ENCODE measurements at regions not wholly inside any gene's neighbourhood (a gene's known extent, or its start where the extent isn't known, plus 50 kb on each side); places are given as distances from the start of the nearest gene placed in this dataset.
"Not testable (repeated sequence)": the region's sequence is repeated elsewhere in the genome, so short reads cannot be mapped to it uniquely, and the experiment has no call there.

DNA sequence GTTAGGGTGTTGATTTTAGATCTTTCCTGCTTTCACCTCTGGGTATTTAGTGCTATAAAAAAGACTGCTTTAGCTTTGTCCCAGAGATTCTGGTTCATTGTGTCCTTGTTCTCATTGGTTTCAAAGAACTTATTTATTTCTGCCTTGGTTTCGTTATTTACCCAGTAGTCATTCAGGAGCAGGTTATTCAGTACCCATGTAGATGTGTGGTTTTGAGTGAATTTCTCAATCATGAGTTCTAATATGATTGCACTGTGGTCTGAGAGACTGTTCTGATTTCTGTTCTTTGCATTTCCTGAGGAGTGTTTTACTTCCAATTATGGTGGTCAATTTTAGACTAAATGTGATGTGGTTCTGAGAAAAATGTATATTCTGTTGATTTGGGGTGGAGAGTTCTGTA lies 167.1 kb upstream of the KYNU start:
- Mint-ChIP-seq H3K4me1 (ENCODE audit: unreplicated experiment) (peaks cover 8% of the 10 kb centered on the region), H3K9me3 (ENCODE audit: unreplicated experiment) (peaks cover 3% of the 10 kb centered on the region), H3K27me3 (ENCODE audit: unreplicated experiment) (no peaks in the 10 kb centered on the region), H3K27ac (ENCODE audit: unreplicated experiment) (no peak overlapping the region), H3K4me3 (ENCODE audit: unreplicated experiment) (no peak overlapping the region), H3K36me3 (ENCODE audit: unreplicated experiment) (no peaks in the 10 kb centered on the region)
- DNase-seq (ENCODE audit: extremely low spot score, unreplicated experiment) = no peak
- TF ChIP-seq, protein P1, sequence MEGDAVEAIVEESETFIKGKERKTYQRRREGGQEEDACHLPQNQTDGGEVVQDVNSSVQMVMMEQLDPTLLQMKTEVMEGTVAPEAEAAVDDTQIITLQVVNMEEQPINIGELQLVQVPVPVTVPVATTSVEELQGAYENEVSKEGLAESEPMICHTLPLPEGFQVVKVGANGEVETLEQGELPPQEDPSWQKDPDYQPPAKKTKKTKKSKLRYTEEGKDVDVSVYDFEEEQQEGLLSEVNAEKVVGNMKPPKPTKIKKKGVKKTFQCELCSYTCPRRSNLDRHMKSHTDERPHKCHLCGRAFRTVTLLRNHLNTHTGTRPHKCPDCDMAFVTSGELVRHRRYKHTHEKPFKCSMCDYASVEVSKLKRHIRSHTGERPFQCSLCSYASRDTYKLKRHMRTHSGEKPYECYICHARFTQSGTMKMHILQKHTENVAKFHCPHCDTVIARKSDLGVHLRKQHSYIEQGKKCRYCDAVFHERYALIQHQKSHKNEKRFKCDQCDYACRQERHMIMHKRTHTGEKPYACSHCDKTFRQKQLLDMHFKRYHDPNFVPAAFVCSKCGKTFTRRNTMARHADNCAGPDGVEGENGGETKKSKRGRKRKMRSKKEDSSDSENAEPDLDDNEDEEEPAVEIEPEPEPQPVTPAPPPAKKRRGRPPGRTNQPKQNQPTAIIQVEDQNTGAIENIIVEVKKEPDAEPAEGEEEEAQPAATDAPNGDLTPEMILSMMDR (IDR thresholded peaks at IDR 0.05) = no peak

DNA sequence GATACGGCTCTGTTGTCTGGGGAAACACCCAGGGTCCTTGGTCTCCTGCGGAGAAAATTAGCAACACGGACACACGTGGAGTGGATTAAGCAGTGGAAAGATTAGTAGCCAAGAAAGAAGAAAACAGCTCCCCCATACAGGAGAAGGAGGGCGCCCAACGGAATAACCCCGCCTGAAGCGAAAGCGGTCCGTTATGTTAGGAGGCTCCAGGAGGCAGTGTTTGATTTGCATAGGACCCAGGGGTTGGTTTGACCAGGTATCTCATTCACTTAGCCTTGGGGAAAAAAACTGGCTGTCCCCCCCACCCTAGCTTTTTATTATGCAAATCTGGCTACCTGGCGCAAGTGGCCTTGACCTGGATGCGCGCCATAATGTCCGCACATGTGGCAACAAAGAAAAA lies 170.1 kb upstream of the KYNU start:
- Mint-ChIP-seq H3K27me3 (ENCODE audit: unreplicated experiment) (no peaks in the 10 kb centered on the region), H3K27ac (ENCODE audit: unreplicated experiment) (no peak overlapping the region), H3K4me1 (ENCODE audit: unreplicated experiment) (no peaks in the 10 kb centered on the region), H3K36me3 (ENCODE audit: unreplicated experiment) (no peaks in the 10 kb centered on the region), H3K9me3 (ENCODE audit: unreplicated experiment) (no peaks in the 10 kb centered on the region), H3K4me3 (ENCODE audit: unreplicated experiment) (no peak overlapping the region)
- TF ChIP-seq, protein P1 (IDR thresholded peaks at IDR 0.05) = no peak
- no peak for DNase-seq (ENCODE audit: extremely low spot score, unreplicated experiment)

DNA sequence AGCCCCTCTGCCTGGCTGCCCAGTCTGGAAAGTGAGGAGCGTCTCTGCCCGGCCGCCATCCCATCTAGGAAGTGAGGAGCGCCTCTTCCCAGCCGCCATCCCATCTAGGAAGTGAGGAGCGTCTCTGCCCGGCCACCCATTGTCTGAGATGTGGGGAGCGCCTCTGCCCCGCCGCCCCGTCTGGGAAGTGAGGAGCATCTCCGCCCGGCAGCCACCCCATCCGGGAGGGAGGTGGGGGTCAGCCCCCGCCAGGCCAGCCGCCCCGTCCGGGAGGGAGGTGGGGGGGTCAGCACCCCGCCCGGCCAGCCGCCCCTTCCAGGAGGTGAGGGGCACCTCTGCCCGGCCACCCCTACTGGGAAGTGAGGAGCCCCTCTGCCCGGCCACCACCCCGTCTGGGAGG lies 175.1 kb upstream of the KYNU start:
- H3K9me3 Mint-ChIP-seq (ENCODE audit: unreplicated experiment); DNase-seq (ENCODE audit: extremely low spot score, unreplicated experiment): not testable (repeated sequence)

DNA sequence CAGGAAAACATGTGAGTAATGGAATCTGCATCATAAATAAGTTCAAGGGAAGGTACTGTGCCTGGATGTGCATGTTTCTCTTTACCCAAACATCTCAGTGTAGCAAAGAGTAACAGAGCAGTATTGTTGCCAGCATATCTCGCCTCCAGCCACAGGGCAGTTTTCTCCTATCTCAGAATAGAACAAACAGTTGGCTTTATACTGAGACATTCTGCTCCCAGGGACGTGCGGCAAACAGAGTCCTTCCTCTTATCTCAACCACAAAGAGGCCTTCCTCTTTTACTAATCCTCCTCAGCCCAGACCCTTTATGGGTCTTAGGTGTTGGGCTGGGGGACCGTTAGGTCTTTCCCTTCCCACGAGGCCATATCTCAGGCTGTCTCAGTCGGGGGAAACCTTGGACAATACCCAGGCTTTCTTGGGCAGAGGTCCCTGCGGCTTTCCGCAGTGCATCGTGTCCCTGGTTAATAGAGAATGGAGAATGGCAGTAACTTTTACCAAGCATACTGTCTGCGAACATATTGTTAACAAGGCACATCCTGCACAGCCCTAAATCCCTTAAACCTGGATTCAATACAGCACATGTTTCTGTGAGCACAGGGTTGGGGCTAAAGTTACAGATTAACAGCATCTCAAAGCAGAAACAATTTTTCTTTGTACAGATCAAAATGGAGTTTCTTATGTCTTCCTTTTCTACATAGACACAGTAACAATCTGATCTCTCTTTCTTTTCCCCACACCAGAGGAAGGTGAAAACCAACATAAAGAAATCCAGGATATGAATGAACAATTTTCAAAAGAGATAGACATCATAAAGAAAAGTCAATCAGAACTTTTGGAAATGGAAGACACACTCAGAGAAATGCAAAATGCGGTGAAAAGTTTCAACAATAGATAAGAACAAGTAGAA lies 181.9 kb upstream of the KYNU start:
- H3K4me1 Mint-ChIP-seq (ENCODE audit: unreplicated experiment); H3K4me3 Mint-ChIP-seq (ENCODE audit: unreplicated experiment); H3K27ac Mint-ChIP-seq (ENCODE audit: unreplicated experiment); H3K36me3 Mint-ChIP-seq (ENCODE audit: unreplicated experiment); H3K27me3 Mint-ChIP-seq (ENCODE audit: unreplicated experiment); DNase-seq (ENCODE audit: extremely low spot score, unreplicated experiment): not testable (repeated sequence)
- peaks cover 13% of the 10 kb centered on the region for H3K9me3 Mint-ChIP-seq (ENCODE audit: unreplicated experiment)

More for the DNA sequence above, 175.1 kb upstream of the KYNU start:
- H3K4me3 Mint-ChIP-seq (ENCODE audit: unreplicated experiment); H3K4me1 Mint-ChIP-seq (ENCODE audit: unreplicated experiment); H3K27me3 Mint-ChIP-seq (ENCODE audit: unreplicated experiment); H3K36me3 Mint-ChIP-seq (ENCODE audit: unreplicated experiment); H3K27ac Mint-ChIP-seq (ENCODE audit: unreplicated experiment): not testable (repeated sequence)

DNA sequence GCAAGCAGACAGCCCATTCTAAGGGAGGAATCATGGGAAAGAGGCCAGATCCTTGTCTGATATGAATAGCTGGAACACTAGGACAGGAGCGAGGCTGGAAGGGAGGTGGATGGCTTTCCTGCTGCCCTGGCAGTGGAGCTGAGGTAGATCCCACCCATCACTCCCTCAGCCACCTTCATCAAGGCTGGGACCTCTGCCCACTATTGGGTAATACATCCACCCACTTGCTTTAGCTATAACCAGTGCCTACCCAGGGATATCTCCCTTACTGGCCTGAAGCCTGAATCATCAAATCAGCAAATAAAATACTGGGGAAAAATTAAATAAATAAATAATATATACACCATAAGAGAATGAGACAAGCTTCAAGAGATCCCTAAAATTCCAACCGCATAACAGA lies 183.2 kb upstream of the KYNU start:
- no peaks in the 10 kb centered on the region for H3K36me3 Mint-ChIP-seq (ENCODE audit: unreplicated experiment)
- DNase-seq (ENCODE audit: extremely low spot score, unreplicated experiment) = no peak
- no peak overlapping the region for H3K4me3 Mint-ChIP-seq (ENCODE audit: unreplicated experiment)
- H3K27me3 Mint-ChIP-seq (ENCODE audit: unreplicated experiment) = no peaks in the 10 kb centered on the region
- H3K9me3 Mint-ChIP-seq (ENCODE audit: unreplicated experiment) = peaks cover 13% of the 10 kb centered on the region
- TF ChIP-seq, protein P1 (IDR thresholded peaks at IDR 0.05) = no peak
- H3K4me1 Mint-ChIP-seq (ENCODE audit: unreplicated experiment) = peaks cover 10% of the 10 kb centered on the region
- H3K27ac Mint-ChIP-seq (ENCODE audit: unreplicated experiment) = no peak overlapping the region

DNA sequence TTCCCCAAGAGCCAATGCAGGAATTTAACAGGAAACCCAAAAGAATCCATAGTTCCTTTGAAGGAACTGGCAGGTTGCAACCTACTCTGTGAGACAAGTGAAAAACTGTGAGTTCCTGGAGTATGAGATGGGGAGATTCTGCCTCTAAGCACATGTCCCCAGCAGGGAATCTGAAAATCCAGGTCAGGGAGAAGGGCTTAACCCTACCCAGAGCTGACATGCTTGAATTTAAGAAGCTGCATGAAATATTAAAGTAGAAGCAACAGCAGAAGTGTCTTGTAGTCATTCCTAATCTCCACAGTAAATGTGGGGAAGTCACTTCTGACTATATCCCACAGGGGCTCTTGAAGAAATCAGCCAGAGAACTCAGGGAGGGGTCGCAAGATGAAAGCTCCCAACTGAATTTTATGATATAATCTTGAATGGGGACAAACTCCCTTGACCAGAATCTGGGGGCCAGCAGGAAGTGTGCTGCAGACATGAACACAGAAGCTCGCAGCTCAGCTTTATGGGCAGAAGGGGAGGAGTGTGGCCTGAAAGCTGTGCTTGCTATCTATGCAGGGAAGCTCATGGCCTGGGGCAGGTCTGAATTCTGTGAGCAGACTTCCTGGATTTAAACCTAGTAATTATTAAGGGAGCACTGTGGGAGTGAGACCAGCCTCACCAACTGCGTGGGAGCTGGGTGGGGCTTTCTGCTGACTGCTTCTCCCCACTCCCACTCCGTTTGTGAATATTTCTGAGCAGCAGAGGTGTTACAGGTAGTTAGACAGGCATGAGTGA lies 184.1 kb upstream of the KYNU start:
- Mint-ChIP-seq H3K36me3 (ENCODE audit: unreplicated experiment) (no peaks in the 10 kb centered on the region), H3K27ac (ENCODE audit: unreplicated experiment) (peak overlapping the region; percentile 8), H3K9me3 (ENCODE audit: unreplicated experiment) (peaks cover 13% of the 10 kb centered on the region), H3K4me1 (ENCODE audit: unreplicated experiment) (peaks cover 10% of the 10 kb centered on the region), H3K27me3 (ENCODE audit: unreplicated experiment) (no peaks in the 10 kb centered on the region), H3K4me3 (ENCODE audit: unreplicated experiment) (no peak overlapping the region)
- DNase-seq (ENCODE audit: extremely low spot score, unreplicated experiment) = no peak
- TF ChIP-seq, protein P1 (IDR thresholded peaks at IDR 0.05) = no peak
